Mononuclear cell (primary cell): ENCODE measurements at regions not wholly inside any gene's neighbourhood (a gene's known extent, or its start where the extent isn't known, plus 50 kb on each side); places are given as distances from the start of the nearest gene placed in this dataset.

Source experiments
- H3K27me3 ChIP-seq: 2 replicates; pipeline ENCODE4 v1.6.0; 2011; ENCODE audit warnings: low read length, control low read depth; ENCODE audit not compliant: insufficient read depth
- H3K4me1 ChIP-seq: 2 replicates; pipeline ENCODE4 v1.5.1; 2011; ENCODE audit warnings: mild to moderate bottlenecking, low read length, control low read depth; ENCODE audit not compliant: insufficient read depth
- H3K4me3 ChIP-seq: 2 replicates; pipeline ENCODE4 v1.5.1; 2011; ENCODE audit warnings: mild to moderate bottlenecking, low read length, moderate library complexity
- H3K9me3 ChIP-seq: 2 replicates; pipeline ENCODE4 v1.5.1; 2011; ENCODE audit warnings: low read depth, mild to moderate bottlenecking, control low read depth, low read length

DNA sequence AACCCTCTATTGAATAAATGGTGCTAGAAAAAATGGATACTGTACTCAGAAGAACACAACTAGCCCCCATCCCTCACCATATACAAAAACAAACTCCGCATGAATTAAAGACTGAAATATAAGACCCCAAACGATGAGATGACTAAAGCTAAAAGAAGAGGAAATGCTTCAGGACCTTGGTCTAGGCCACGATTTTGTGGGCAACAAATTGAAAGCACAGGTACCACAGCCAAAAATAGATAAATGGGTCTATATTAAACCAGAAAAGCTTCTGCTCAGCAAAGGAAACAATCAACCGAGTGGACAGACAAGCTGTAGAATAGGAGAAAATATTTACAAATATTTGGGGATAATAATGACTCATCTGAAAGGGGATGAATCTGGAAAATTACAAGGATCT, 86.4 kb upstream of the DHRSX start:
- H3K4me1 ChIP-seq = no peaks in the 10 kb centered on the region
- H3K27me3 ChIP-seq = peaks cover 20% of the 10 kb centered on the region
- H3K4me3 ChIP-seq = no peak overlapping the region
- no peaks in the 10 kb centered on the region for H3K9me3 ChIP-seq

DNA sequence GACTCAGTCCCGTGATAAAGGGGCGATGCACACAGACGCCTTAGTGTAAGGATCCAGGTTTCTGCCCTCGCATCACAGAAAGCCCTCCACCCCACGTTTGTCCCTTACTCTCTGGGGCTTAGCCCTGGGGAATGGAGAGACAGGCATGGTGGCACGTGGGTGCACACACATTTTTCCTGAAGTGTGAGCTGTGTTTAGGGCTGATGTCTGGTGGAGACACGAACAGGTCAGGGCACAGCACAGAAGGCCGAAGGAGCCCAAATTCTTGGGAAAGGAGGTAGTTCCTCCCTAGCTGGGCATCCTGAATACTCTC, 84.3 kb upstream of the DHRSX start:
- H3K4me1 ChIP-seq = no peaks in the 10 kb centered on the region
- H3K4me3 ChIP-seq = no peak overlapping the region
- peaks cover 37% of the 10 kb centered on the region for H3K27me3 ChIP-seq
- no peaks in the 10 kb centered on the region for H3K9me3 ChIP-seq

DNA sequence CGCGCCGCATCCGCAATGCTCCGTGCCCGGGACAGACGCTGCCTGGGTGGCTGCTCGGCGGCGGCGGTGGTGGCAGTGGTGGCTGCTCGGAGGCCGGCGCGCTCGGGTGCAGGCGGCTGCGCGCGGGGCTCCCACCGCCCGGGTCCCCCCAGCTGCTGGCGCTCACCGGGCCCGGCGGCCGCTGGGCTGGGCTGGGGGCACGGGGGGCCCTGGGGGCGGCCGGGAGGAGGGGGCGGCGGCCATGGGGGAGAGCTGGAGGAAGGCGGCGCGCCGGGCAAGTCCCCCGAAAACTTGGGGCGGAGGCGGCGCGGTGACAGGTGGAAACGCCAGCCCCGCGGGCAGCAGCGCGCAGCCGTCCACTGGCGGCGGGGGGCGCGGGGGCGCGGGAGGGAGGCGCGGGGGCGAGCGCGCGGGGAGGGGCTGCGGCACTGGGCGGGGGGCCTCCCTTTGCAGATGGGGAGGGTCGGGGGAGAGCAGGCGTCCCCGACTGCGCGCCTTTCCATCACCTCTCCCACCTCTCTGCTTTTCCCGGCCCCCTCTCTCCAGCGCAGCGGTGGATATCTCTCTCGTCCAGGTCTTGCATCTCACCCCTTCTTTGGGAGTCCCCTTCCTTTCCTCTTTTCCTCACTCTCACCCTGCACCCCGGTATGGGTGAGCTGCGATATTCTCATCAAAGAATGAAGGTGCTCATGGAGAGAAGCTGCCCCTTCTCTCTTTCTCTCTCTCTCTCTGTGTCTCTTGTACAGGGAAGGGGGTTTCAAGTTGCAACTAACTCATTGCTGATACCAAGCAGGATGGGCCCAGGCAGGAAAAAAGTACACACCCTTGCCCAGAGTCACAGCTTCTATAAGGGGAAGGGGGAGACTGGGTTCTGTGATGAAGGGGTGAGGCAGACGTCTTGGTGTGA, 83.7 kb upstream of the DHRSX start:
- H3K27me3 ChIP-seq = peaks cover 37% of the 10 kb centered on the region
- no peak overlapping the region for H3K4me3 ChIP-seq
- no peaks in the 10 kb centered on the region for H3K9me3 ChIP-seq
- no peaks in the 10 kb centered on the region for H3K4me1 ChIP-seq

DNA sequence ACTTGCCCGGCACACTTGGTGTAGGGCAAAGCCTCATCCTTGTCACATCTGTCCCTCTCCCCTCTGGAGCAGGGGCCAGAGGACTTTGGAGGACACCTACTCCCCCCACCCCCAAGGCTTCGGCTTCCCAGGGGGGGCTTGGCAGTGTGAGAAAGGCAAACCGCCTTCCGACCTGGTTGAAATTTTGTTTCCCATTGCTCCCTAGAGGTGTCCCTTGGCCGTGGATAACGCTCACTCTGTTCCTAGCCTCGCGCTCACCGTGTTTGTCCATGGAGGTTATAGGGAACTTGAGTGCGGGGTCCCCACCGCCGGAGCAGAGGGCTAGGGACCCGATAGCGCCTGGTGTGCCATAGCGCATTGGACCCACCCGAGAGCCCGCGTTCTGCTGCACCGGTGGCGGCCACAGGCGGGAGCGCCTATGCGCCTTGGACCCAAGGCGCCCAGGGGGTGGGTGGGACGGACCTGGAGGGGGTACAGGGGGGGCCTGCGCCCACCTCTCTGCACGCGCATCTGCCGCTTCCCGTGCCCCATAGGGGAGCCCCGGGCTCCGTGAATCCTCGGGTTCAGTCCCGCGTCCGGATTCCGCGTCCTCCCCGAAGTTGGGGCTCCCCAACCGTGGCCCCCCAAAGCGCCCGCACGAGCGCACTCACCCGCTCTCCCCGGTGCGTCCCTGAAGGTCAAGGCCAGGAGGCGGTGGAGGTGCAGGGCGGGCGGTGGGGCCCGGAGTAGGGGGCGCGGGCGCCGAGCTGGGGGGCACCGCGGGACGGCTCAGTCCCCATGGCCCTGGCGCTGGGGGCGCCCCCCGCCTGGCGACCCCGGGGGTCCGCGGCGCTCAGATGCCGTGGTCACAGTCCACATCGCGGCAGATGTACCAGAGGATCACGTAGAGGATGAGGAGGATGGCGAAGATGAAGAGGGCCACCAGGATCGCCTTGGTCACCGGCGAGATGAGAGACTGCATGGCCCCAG, 82.7 kb upstream of the DHRSX start:
- Histone ChIP-seq H3K4me1 (no peaks in the 10 kb centered on the region), H3K4me3 (no peak overlapping the region), H3K9me3 (no peaks in the 10 kb centered on the region), H3K27me3 (peaks cover 37% of the 10 kb centered on the region)

DNA sequence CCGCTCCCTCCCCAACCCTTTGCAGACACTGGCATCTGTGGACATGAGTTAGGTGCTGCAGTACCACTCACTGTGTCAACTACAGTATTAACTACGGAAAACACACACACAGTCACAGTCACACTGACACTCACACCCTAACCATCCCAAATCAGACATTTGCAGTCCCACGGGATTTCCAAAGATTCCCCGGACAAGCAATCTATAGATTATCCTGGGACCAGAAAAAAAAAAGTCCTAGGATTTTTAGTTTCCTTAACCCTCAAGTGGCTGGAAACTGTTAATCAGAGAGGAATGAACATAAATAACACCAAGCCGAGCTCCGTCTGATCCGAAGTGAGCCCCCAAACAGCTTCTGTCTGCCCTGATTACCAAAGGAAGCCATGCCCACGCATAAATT, 81.9 kb upstream of the DHRSX start:
- Histone ChIP-seq H3K9me3 (no peaks in the 10 kb centered on the region), H3K4me3 (no peak overlapping the region), H3K27me3 (peaks cover 37% of the 10 kb centered on the region), H3K4me1 (no peaks in the 10 kb centered on the region)

DNA sequence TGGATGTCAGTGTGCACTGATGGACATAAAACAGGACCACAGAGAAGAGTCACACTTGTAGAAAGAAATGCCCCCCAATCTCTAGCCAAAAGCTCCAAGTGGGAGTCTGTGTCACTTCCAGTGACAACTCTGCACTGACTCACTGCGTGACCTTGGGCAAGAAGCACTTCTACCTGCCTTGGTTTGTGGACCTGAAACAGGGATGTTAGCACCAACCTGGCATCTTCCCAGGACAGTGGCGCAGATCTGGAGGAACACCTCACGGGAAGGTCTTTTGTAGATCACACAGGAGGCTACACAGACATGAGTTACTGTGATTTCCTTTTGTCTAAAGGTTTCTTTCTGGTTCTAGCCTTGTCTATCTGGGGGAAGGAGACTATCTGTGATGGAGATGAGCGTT, 80.5 kb upstream of the DHRSX start:
- no peaks in the 10 kb centered on the region for H3K4me1 ChIP-seq
- H3K9me3 ChIP-seq = no peaks in the 10 kb centered on the region
- H3K4me3 ChIP-seq = no peak overlapping the region
- peaks cover 37% of the 10 kb centered on the region for H3K27me3 ChIP-seq

DNA sequence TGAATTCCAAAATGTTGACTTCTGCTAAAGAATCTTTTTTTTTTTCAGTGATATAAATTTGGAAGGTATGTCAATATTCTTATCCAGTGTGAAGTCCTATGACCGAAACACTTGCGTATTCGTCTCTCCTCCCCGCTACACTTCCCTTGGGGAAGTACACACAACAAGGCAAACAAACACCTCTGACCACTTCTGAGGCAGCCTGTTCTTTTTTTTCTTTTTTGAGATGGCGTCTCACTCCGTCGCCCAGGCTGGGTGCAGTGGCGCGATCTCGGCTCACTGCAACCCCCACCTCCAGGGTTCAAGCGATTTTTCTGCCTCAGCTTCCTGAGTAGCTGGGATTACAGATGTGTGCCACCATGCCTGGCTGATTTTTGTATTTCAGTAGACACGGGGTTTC, 78.1 kb upstream of the DHRSX start:
- no peaks in the 10 kb centered on the region for H3K4me1 ChIP-seq
- H3K4me3 ChIP-seq = no peak overlapping the region

DNA sequence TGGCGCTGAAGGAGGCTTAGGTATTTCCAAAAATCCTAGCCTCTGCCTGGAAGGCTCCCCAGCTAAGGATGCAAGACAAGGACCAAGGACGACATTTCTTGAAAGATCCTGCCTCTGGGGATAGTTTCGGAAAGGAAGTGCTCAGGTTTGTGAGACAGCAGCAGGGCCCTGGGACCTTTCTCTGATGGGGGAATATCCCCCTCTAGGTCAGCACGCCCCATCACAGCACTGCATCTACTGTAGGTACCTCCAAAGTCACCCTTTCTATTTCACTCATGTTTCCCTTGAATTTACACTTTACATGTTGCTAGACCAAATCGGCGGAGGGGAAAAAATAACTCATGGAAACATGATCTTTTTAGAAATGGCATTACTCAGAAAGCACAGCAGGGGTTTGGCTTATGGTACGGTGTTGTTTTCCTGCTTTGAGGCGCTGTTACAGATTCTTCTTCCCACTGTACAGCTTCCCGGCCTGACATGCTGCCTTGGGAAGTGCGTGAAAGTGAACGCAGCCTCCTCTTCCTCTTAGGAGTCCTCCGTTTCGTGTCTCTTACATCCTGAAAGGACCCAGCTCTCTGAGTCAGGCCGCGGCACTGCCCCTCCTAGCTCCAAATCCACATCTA, 77.2 kb upstream of the DHRSX start:
- Histone ChIP-seq H3K9me3 (no peaks in the 10 kb centered on the region), H3K4me1 (no peaks in the 10 kb centered on the region), H3K27me3 (peaks cover 26% of the 10 kb centered on the region)

More for the DNA sequence above, 78.1 kb upstream of the DHRSX start:
- Histone ChIP-seq H3K27me3 (peaks cover 29% of the 10 kb centered on the region), H3K9me3 (no peaks in the 10 kb centered on the region)

DNA sequence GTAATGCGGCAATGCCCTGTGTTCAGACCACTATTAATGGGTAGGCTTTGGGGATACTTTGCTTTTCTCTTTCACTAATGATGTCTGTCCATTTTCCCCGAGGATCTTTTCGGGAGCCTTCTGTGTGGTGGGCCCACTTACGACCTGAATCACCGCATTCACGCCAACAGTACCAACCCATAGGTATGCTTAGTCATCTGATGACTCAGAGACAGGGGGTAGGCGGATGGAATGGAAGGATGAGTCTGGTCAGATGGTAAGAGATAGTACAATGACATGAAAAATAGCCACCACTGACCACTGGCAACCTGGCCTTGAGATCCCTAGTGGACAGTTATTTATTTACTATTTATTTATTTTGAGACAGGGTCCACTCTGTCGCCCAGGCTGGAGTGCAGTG, 76.0 kb upstream of the DHRSX start:
- no peaks in the 10 kb centered on the region for H3K9me3 ChIP-seq
- peaks cover 14% of the 10 kb centered on the region for H3K27me3 ChIP-seq
- no peaks in the 10 kb centered on the region for H3K4me1 ChIP-seq
- H3K4me3 ChIP-seq = no peak overlapping the region

More for the DNA sequence above, 77.2 kb upstream of the DHRSX start:
- H3K4me3 ChIP-seq = no peak overlapping the region

DNA sequence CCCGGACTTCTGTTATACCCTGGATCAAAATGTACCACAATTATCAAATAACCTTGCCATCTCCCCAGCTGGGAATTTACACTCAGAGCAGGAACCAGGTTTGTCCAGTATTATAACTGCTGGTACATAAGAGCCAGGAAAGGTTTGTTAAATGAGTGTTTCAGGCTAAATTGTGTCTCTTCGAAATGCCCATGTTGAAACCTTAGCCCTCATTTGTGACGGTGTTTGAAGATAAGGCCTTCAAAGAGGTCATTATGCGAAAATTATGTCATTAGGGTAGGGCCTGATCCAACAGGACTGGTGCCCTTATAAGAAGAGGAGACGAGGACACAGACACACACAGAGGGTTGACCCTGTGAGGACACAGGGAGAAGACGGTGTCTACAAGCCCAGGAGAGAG, 73.5 kb upstream of the DHRSX start:
- Histone ChIP-seq H3K4me1 (no peaks in the 10 kb centered on the region), H3K27me3 (no peaks in the 10 kb centered on the region), H3K4me3 (no peak overlapping the region), H3K9me3 (no peaks in the 10 kb centered on the region)

DNA sequence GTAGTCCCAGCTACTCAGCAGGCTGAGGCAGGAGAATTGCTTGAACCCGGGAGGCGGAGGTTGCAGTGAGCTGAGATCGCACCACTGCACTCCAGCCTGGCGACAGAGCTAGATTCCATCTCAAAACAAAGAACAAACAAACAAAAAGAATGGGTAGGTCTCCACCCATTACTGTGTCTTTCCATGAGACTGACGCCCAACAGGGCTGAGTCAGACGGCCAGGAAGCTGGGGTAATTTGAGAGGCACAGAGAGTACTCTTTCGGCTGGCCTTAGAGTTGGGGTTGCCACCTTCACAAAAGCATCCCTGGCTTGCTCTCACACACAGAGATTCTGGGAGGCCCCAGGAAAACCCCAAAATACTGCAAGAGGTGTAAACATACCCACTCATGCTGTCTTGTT, 72.0 kb upstream of the DHRSX start:
- Histone ChIP-seq H3K4me3 (no peak overlapping the region), H3K27me3 (no peaks in the 10 kb centered on the region), H3K4me1 (no peaks in the 10 kb centered on the region), H3K9me3 (no peaks in the 10 kb centered on the region)

DNA sequence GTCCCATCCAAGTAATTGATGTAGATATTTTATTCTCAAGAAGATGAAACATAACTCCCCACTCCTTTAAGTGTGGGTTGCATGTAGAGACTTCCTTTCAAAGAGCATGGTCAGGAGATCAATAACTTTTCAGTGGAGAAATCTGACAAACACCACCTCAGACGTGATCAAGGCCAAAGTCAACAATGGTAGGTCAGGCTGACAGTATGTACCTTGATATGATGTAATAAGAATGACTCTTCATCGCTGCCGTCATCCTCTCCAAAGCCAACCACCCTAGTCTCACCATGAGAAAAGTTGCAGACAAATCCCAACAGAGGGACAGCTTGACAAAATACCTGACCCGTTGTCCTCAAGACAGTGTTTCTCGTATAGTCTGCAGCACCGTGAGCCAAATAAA, 67.3 kb upstream of the DHRSX start:
- Histone ChIP-seq H3K4me3 (no peak overlapping the region), H3K27me3 (no peaks in the 10 kb centered on the region), H3K4me1 (no peaks in the 10 kb centered on the region), H3K9me3 (no peaks in the 10 kb centered on the region)

DNA sequence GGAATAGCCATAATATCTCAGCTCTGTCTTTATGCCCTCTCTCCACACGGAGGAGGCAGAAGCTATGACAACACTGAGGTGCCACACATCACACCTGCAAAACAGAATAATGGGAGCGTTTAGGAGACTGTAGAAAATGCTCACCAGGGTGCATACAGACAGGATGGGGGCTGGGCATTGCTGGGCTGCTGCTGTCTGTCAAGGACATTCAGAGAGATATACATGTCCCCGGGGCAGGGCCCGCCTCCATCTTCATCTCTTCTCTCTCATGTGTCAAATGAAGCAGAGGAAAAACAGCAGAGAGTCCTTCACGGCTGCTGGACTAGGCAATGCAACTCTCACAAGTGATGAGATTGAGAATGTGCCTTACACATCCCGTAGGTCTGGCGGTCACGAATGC, 65.3 kb upstream of the DHRSX start:
- Histone ChIP-seq H3K4me3 (no peak overlapping the region), H3K9me3 (no peaks in the 10 kb centered on the region), H3K4me1 (no peaks in the 10 kb centered on the region), H3K27me3 (no peaks in the 10 kb centered on the region)

DNA sequence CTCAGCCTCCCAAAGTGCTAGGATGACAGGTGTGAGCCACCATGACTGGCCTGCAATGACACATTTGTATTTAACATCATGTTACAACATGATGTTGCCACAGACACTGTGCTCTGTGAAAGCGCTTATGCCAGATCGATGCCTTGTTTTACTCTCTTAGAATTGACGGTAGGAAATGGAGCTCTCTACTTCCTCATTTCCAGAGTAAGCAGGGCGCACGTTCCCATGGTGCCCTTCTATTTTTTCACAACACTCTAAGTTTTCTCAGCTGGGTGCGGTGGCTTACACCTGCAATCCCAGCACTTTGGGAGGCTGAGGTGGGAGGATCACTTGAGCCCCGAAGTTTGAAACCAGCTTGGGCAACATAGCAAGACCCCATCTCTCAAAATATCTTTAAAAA, 60.7 kb upstream of the DHRSX start:
- H3K9me3 ChIP-seq = no peaks in the 10 kb centered on the region
- H3K4me3 ChIP-seq = no peak overlapping the region
- no peaks in the 10 kb centered on the region for H3K4me1 ChIP-seq
- H3K27me3 ChIP-seq = no peaks in the 10 kb centered on the region

DNA sequence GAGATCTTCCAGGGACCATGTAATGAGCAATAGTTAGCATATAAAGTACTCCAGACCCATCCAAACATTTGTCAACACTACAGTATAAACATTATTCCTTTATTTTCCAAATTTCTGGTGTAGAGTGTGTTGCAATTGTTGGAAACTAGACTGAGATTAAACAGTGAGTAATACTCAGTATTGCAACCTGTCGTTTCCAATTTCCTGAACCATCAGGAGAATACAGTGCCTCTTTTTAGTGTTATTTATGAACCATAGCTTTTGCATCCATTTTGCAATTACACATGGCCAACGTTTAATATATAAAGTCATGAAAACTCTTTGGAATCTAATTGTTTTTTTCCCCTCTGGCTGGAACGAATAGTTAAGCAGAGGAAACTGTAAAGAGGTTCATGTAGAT, 58.3 kb upstream of the DHRSX start:
- no peaks in the 10 kb centered on the region for H3K9me3 ChIP-seq
- H3K4me1 ChIP-seq = no peaks in the 10 kb centered on the region
- no peak overlapping the region for H3K4me3 ChIP-seq
- H3K27me3 ChIP-seq = no peaks in the 10 kb centered on the region
